ENCODE measurements at regions not wholly inside any gene's neighbourhood (a gene's known extent, or its start where the extent isn't known, plus 50 kb on each side); places are given as distances from the start of the nearest gene placed in this dataset.

- TF ChIP-seq CREB1 (IDR thresholded peaks at IDR 0.05), result no peak
- no peak for TF ChIP-seq POLR2A (IDR thresholded peaks at IDR 0.05; ENCODE audit: control extremely low read depth in 1 of 2, low read depth in 2 of 2, low read length in 2 of 2)
- no peak for TF ChIP-seq SP4 (IDR thresholded peaks at IDR 0.05; ENCODE audit: low read length)
Observed at GRCh38 chr10:123564631-123565030, 101.5 kb upstream of the GPR26 start (continued).

Data from H1 (cell line).